GM23338 (cell line): ENCODE measurements at regions not wholly inside any gene's neighbourhood (a gene's known extent, or its start where the extent isn't known, plus 50 kb on each side); places are given as distances from the start of the nearest gene placed in this dataset.

Experiments
- ATAC-seq: fragments of 200-7000 bp; cut with Tn5 transposase; 3 replicates; pipeline ENCODE4 v1.9.1; 2020
- DNase-seq: peaks from one replicate; pipeline ENCODE4 v3.0.0-alpha.2; 2015; ENCODE audit warnings: low spot score
- H2AFZ ChIP-seq: fragments of 200-600 bp; sonication (generic); 2 replicates; pipeline ENCODE4 v1.8.0; 2016; ENCODE audit warnings: antibody characterized with exemption, mild to moderate bottlenecking, moderate library complexity
- H3F3A ChIP-seq: fragments of 200-600 bp; sonication (generic); replicated peaks from 2 replicates; pipeline ENCODE4 v1.8.0; 2017; ENCODE audit warnings: antibody characterized with exemption, mixed run types, low read depth
- H3K27ac ChIP-seq: fragments of 200-600 bp; sonication (generic); 2 replicates; pipeline ENCODE4 v1.6.1; 2016; ENCODE audit warnings: low read depth
- H3K27me3 ChIP-seq: fragments of 200-600 bp; sonication (generic); 2 replicates; pipeline ENCODE4 v1.8.0; 2016; ENCODE audit warnings: mild to moderate bottlenecking, mixed run types, moderate library complexity; ENCODE audit not compliant: insufficient read depth
- H3K36me3 ChIP-seq: fragments of 200-600 bp; sonication (generic); 2 replicates; pipeline ENCODE4 v1.8.0; 2016; ENCODE audit warnings: mild to moderate bottlenecking; ENCODE audit not compliant: insufficient read depth
- H3K4me1 ChIP-seq: fragments of 200-600 bp; sonication (generic); 2 replicates; pipeline ENCODE4 v1.8.0; 2016; ENCODE audit warnings: mild to moderate bottlenecking, moderate library complexity; ENCODE audit not compliant: insufficient read depth
- H3K4me2 ChIP-seq: fragments of 200-600 bp; sonication (generic); 2 replicates; pipeline ENCODE4 v1.7.1; 2017; ENCODE audit warnings: mixed run types
- H3K4me3 ChIP-seq: fragments of 200-600 bp; sonication (generic); 2 replicates; pipeline ENCODE4 v1.6.1; 2016; ENCODE audit warnings: mixed run types
- H3K79me2 ChIP-seq: fragments of 200-600 bp; sonication (generic); replicated peaks from 2 replicates; pipeline ENCODE4 v1.8.0; 2017; ENCODE audit warnings: mild to moderate bottlenecking; ENCODE audit not compliant: insufficient read depth
- H3K9me2 ChIP-seq: fragments of 200-600 bp; sonication (generic); 2 replicates; pipeline ENCODE4 v1.8.0; 2017; ENCODE audit not compliant: insufficient read depth
- H4K20me1 ChIP-seq: fragments of 200-600 bp; sonication (generic); replicated peaks from 2 replicates; pipeline ENCODE4 v1.8.0; 2017; ENCODE audit warnings: mild to moderate bottlenecking; ENCODE audit not compliant: insufficient read depth
- H3K27ac Mint-ChIP-seq: 2 replicates; pipeline ENCODE4 v1.8.0; 2020; ENCODE audit warnings: inconsistent platforms, mild to moderate bottlenecking, moderate library complexity, mixed read lengths
- H3K27me3 Mint-ChIP-seq: 3 replicates; pipeline ENCODE4 v1.8.0; 2022; ENCODE audit warnings: low read depth, mild to moderate bottlenecking, moderate library complexity, mixed read lengths, inconsistent platforms; ENCODE audit not compliant: insufficient read depth, poor library complexity
- H3K36me3 Mint-ChIP-seq: 3 replicates; pipeline ENCODE4 v1.8.0; 2021; ENCODE audit warnings: low read depth, mild to moderate bottlenecking, inconsistent platforms, moderate library complexity, mixed read lengths
- H3K4me1 Mint-ChIP-seq: 3 replicates; pipeline ENCODE4 v1.8.0; 2020; ENCODE audit warnings: mild to moderate bottlenecking, inconsistent platforms, mixed read lengths
- H3K4me3 Mint-ChIP-seq: 3 replicates; pipeline ENCODE4 v1.8.0; 2021; ENCODE audit warnings: moderate library complexity, mild to moderate bottlenecking, inconsistent platforms, mixed read lengths
- H3K9me3 Mint-ChIP-seq: 3 replicates; pipeline ENCODE4 v1.8.0; 2020; ENCODE audit warnings: moderate library complexity, mild to moderate bottlenecking, inconsistent platforms, mixed read lengths
- CREB1 ChIP-seq: fragments of 250-450 bp; sonication (Bioruptor Pico); IDR thresholded peaks from 2 replicates; pipeline ENCODE4 v1.5.0; 2020; ENCODE audit warnings: low read depth, mild to moderate bottlenecking, moderate library complexity
- CTCF ChIP-seq, 2 experiments: fragments of 200-600 bp in 1 of 2; sonication (generic) in 1 of 2; conservative IDR thresholded peaks; 2 replicates each; pipeline versions ENCODE4 v1.5.1 to v1.6.1; 2016 to 2017; ENCODE audit warnings: antibody characterized with exemption in 2 of 2, low read depth in 2 of 2, mild to moderate bottlenecking in 2 of 2, moderate library complexity in 1 of 2
- EZH2 ChIP-seq: fragments of 200-600 bp; sonication (generic); IDR thresholded peaks from one replicate; pipeline ENCODE4 v1.8.0; 2017; ENCODE audit warnings: antibody characterized with exemption, mild to moderate bottlenecking, low read depth; ENCODE audit not compliant: unreplicated experiment
- EZH2phosphoT487 ChIP-seq: fragments of 200-600 bp; sonication (generic); IDR thresholded peaks from one replicate; pipeline ENCODE4 v1.8.1; 2018; ENCODE audit warnings: antibody characterized with exemption; ENCODE audit not compliant: unreplicated experiment
- POLR2AphosphoS5 ChIP-seq: IDR thresholded peaks from 2 replicates; pipeline ENCODE4 v1.6.1; 2016; ENCODE audit warnings: antibody characterized with exemption, low read depth
- ZNF114 ChIP-seq: fragments of 250-450 bp; sonication (Bioruptor Pico); IDR thresholded peaks from 2 replicates; pipeline ENCODE4 v1.5.0; 2020; ENCODE audit warnings: mild to moderate bottlenecking, moderate library complexity
- TF ChIP-seq, protein P1 (sequence below): IDR thresholded peaks from one replicate; pipeline ENCODE4 v1.6.1; 2018; ENCODE audit warnings: antibody characterized with exemption; ENCODE audit not compliant: unreplicated experiment

- no peak overlapping the region for H3K4me3 ChIP-seq
Measured at GRCh38 chr12:94849411-94849976, 154.0 kb downstream of the NDUFA12 start.

GRCh38 chr12:94848966-94849365, 154.5 kb downstream of the NDUFA12 start:
- Histone ChIP-seq H3K36me3 (no peaks in the 10 kb centered on the region), H3K79me2 (no peaks in the 10 kb centered on the region), H2AFZ (no peak overlapping the region), H3K27ac (no peak overlapping the region), H3K4me2 (no peak overlapping the region), H3K9me2 (peaks cover 4% of the 10 kb centered on the region; the same call in 1 of the 2 replicates), H3K27me3 (no peaks in the 10 kb centered on the region), H3F3A (no peaks in the 10 kb centered on the region), H4K20me1 (no peaks in the 10 kb centered on the region), H3K4me1 (no peaks in the 10 kb centered on the region), H3K4me3 (no peak overlapping the region)
- DNase-seq (no peak), ATAC-seq (no peak)
- H3K4me1 Mint-ChIP-seq = peaks cover 6% of the 10 kb centered on the region; the same call in 2 of the 3 replicates
- H3K27ac Mint-ChIP-seq = no peak overlapping the region
- H3K27me3 Mint-ChIP-seq = peaks cover 4% of the 10 kb centered on the region
- H3K9me3 Mint-ChIP-seq = no peaks in the 10 kb centered on the region
- H3K36me3 Mint-ChIP-seq = no peaks in the 10 kb centered on the region
- no peak overlapping the region for H3K4me3 Mint-ChIP-seq
- TF ChIP-seq CTCF (conservative IDR thresholded peaks at IDR 0.05; ENCODE audit: low read depth in 2 of 2) (no peak), ZNF114 (CRISPR knock-in tag) (no peak), POLR2AphosphoS5 (no peak)
- TF ChIP-seq, protein P1, sequence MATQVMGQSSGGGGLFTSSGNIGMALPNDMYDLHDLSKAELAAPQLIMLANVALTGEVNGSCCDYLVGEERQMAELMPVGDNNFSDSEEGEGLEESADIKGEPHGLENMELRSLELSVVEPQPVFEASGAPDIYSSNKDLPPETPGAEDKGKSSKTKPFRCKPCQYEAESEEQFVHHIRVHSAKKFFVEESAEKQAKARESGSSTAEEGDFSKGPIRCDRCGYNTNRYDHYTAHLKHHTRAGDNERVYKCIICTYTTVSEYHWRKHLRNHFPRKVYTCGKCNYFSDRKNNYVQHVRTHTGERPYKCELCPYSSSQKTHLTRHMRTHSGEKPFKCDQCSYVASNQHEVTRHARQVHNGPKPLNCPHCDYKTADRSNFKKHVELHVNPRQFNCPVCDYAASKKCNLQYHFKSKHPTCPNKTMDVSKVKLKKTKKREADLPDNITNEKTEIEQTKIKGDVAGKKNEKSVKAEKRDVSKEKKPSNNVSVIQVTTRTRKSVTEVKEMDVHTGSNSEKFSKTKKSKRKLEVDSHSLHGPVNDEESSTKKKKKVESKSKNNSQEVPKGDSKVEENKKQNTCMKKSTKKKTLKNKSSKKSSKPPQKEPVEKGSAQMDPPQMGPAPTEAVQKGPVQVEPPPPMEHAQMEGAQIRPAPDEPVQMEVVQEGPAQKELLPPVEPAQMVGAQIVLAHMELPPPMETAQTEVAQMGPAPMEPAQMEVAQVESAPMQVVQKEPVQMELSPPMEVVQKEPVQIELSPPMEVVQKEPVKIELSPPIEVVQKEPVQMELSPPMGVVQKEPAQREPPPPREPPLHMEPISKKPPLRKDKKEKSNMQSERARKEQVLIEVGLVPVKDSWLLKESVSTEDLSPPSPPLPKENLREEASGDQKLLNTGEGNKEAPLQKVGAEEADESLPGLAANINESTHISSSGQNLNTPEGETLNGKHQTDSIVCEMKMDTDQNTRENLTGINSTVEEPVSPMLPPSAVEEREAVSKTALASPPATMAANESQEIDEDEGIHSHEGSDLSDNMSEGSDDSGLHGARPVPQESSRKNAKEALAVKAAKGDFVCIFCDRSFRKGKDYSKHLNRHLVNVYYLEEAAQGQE = no peak

More at GRCh38 chr12:94849411-94849976, 154.0 kb downstream of the NDUFA12 start:
- H3K4me2 ChIP-seq = no peak overlapping the region
- no peaks in the 10 kb centered on the region for H3K27me3 ChIP-seq
- ATAC-seq (peak; percentile 100), DNase-seq (peak; percentile 52)
- peaks cover 6% of the 10 kb centered on the region; the same call in 2 of the 3 replicates for H3K4me1 Mint-ChIP-seq
- no peaks in the 10 kb centered on the region for H3K4me1 ChIP-seq
- no peaks in the 10 kb centered on the region for H4K20me1 ChIP-seq
- no peaks in the 10 kb centered on the region for H3K79me2 ChIP-seq
- H3K36me3 ChIP-seq = no peaks in the 10 kb centered on the region
- no peak for TF ChIP-seq EZH2phosphoT487
- TF ChIP-seq, protein P1 = no peak
- peak; percentile 45 to 52 for TF ChIP-seq CTCF (conservative IDR thresholded peaks at IDR 0.05; ENCODE audit: low read depth in 2 of 2)
- TF ChIP-seq CREB1 (CRISPR knock-in tag) = no peak
- no peak for TF ChIP-seq EZH2
- H3K9me3 Mint-ChIP-seq = no peaks in the 10 kb centered on the region
- H3K4me3 Mint-ChIP-seq = no peak overlapping the region
- no peak overlapping the region for H2AFZ ChIP-seq
- H3K9me2 ChIP-seq = peaks cover 4% of the 10 kb centered on the region; the same call in 1 of the 2 replicates
- no peak overlapping the region for H3K27ac Mint-ChIP-seq
- no peak overlapping the region for H3K27ac ChIP-seq
- no peaks in the 10 kb centered on the region for H3F3A ChIP-seq
- no peaks in the 10 kb centered on the region for H3K36me3 Mint-ChIP-seq
- peaks cover 4% of the 10 kb centered on the region for H3K27me3 Mint-ChIP-seq
